ENCODE measurements at regions not wholly inside any gene's neighbourhood (a gene's known extent, or its start where the extent isn't known, plus 50 kb on each side); places are given as distances from the start of the nearest gene placed in this dataset.

DNA sequence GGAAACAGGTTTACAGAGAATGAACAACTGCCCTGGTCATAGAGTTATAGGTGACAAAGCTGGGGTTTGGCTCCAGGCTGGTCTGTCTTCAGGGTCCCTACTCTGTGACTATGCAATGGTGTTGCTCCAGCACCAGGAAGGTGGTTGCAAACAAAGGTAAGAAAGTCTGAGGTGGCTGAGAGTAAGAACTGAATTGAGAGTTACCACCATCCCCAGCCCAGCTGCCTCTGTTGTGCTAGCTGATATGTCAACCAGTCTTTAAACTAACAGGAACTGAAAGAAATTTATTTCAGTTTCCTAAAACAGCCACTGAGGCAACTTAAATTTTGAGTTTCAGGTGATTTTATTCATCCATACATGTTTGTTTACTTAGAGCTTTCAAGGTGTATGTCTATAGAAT is 111.0 kb upstream of the LRIG3 start:
- Histone ChIP-seq H3K27ac (no peak overlapping the region), H3K9me3 (no peaks in the 10 kb centered on the region), H3K4me3 (no peak overlapping the region), H3K4me1 (peaks cover 14% of the 10 kb centered on the region), H3K36me3 (no peaks in the 10 kb centered on the region), H3K27me3 (no peaks in the 10 kb centered on the region)
- TF ChIP-seq POLR2AphosphoS5 (IDR thresholded peaks at IDR 0.05) (no peak), EP300 (IDR thresholded peaks at IDR 0.05) (no peak), POLR2A (IDR thresholded peaks at IDR 0.05) (no peak), CTCF (IDR thresholded peaks at IDR 0.05) (no peak)
- no peak for DNase-seq (ENCODE audit: low spot score in 2 of 2)

- TF ChIP-seq EP300 (IDR thresholded peaks at IDR 0.05) (no peak), CTCF (IDR thresholded peaks at IDR 0.05) (no peak), POLR2AphosphoS5 (IDR thresholded peaks at IDR 0.05) (no peak), POLR2A (IDR thresholded peaks at IDR 0.05) (no peak)
- no peak for DNase-seq (ENCODE audit: low spot score in 2 of 2)
Measured at GRCh38 chr12:59030415-59030814, 110.1 kb upstream of the LRIG3 start.

DNA sequence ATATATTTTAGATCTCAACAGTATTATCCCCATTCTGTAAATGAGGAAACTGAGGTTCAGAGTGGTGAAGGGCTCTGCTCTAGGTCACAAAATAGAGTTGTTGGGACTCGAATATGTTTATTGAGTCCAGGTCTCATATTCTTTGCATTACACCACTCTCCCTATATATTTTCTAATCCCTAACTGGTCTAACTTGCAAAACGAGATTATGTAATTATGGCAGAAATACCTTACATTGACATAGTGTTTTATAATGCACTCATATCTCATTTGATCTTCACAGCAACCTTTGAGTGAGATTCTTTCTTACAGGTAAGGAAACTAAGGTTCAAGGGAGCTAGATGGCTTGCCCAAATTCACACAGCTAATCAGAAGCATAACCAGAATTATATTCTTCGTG is 106.9 kb upstream of the LRIG3 start:
- TF ChIP-seq POLR2AphosphoS5 (IDR thresholded peaks at IDR 0.05) (no peak), POLR2A (IDR thresholded peaks at IDR 0.05) (no peak), CTCF (IDR thresholded peaks at IDR 0.05) (no peak), EP300 (IDR thresholded peaks at IDR 0.05) (no peak)
- Histone ChIP-seq H3K27me3 (no peaks in the 10 kb centered on the region), H3K4me1 (no peaks in the 10 kb centered on the region), H3K27ac (no peak overlapping the region), H3K9me3 (no peaks in the 10 kb centered on the region), H3K36me3 (no peaks in the 10 kb centered on the region), H3K4me3 (no peak overlapping the region)
- WGBS, result 52% methylated on average over 3 of the region's 3 CpGs
- no peak for DNase-seq (ENCODE audit: low spot score in 2 of 2)

More at GRCh38 chr12:59030415-59030814, 110.1 kb upstream of the LRIG3 start:
- H3K27ac ChIP-seq, result no peak overlapping the region
- no peaks in the 10 kb centered on the region for H3K27me3 ChIP-seq
- H3K36me3 ChIP-seq, result no peaks in the 10 kb centered on the region
- H3K4me3 ChIP-seq, result no peak overlapping the region
- peaks cover 5% of the 10 kb centered on the region for H3K4me1 ChIP-seq
- H3K9me3 ChIP-seq, result no peaks in the 10 kb centered on the region
- 84% methylated on average over 4 of the region's 4 CpGs for WGBS

GRCh38 chr12:59023861-59024424 is 103.6 kb upstream of the LRIG3 start:
- no peak for DNase-seq (ENCODE audit: low spot score in 2 of 2)
- Histone ChIP-seq H3K27me3 (no peaks in the 10 kb centered on the region), H3K9me3 (no peaks in the 10 kb centered on the region), H3K4me3 (no peak overlapping the region), H3K27ac (no peak overlapping the region), H3K4me1 (no peaks in the 10 kb centered on the region), H3K36me3 (no peaks in the 10 kb centered on the region)
- 59% methylated on average over 4 of the region's 4 CpGs for WGBS
- TF ChIP-seq EP300 (IDR thresholded peaks at IDR 0.05), result no peak
- no peak for TF ChIP-seq CTCF (IDR thresholded peaks at IDR 0.05)
- TF ChIP-seq POLR2A (IDR thresholded peaks at IDR 0.05), result no peak
- no peak for TF ChIP-seq POLR2AphosphoS5 (IDR thresholded peaks at IDR 0.05)

- no peaks in the 10 kb centered on the region for H3K36me3 ChIP-seq
- H3K27me3 ChIP-seq, result no peaks in the 10 kb centered on the region
- TF ChIP-seq EP300 (IDR thresholded peaks at IDR 0.05) (no peak), CTCF (IDR thresholded peaks at IDR 0.05) (no peak), POLR2A (IDR thresholded peaks at IDR 0.05) (no peak), POLR2AphosphoS5 (IDR thresholded peaks at IDR 0.05) (no peak)
- no peaks in the 10 kb centered on the region for H3K9me3 ChIP-seq
- DNase-seq (ENCODE audit: low spot score in 2 of 2), result no peak
- peak overlapping the region; percentile 55 for H3K27ac ChIP-seq
- H3K4me1 ChIP-seq, result no peaks in the 10 kb centered on the region
- H3K4me3 ChIP-seq, result peak overlapping the region; percentile 17
- WGBS, result 78% methylated on average over 14 of the region's 14 CpGs
Measured at GRCh38 chr12:59020073-59020946, 100.0 kb upstream of the LRIG3 start.
